ENCODE measurements at regions not wholly inside any gene's neighbourhood (a gene's known extent, or its start where the extent isn't known, plus 50 kb on each side); places are given as distances from the start of the nearest gene placed in this dataset.

DNA sequence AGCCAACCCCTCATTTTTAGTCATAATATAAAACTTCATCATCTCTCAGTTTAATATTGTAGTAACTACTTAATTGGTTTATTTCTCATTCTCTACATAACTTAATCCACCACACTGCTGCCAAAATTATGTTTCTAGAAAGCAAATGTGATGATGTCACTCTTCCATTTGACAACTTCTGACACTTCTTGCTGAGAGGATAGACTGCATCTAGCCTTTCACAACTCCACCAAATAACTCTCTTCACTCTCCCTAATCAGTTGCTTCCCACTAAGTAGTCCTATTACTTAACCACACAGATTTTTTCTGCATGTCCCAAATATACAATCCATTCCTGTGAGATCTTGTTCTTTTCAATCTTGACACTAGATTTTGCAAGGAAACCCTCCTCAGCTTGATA is 951.3 kb downstream of the EPHA7 start:
- Histone ChIP-seq H3K27me3 (ENCODE audit: control insufficient read depth, extremely low read depth, insufficient read depth, low read length) (no peaks in the 10 kb centered on the region), H2AFZ (ENCODE audit: control insufficient read depth, low read length) (no peak overlapping the region), H3K4me1 (ENCODE audit: control insufficient read depth, extremely low read depth, insufficient read depth, low read length) (no peaks in the 10 kb centered on the region), H3K27ac (ENCODE audit: control insufficient read depth, insufficient read depth, low read length) (no peak overlapping the region), H3K4me2 (ENCODE audit: control insufficient read depth, extremely low read depth, insufficient read depth, low read depth, low read length) (no peak overlapping the region), H3K9me3 (ENCODE audit: control insufficient read depth, low read depth, low read length) (no peaks in the 10 kb centered on the region), H3K36me3 (ENCODE audit: control insufficient read depth in 2 of 2, extremely low read depth in 1 of 2, insufficient read depth in 2 of 2, low read length in 2 of 2) (no peaks in the 10 kb centered on the region), H3K9me1 (ENCODE audit: control insufficient read depth, extremely low read depth, insufficient read depth, low read length) (no peaks in the 10 kb centered on the region), H3K79me2 (ENCODE audit: control insufficient read depth, insufficient read depth, low read length) (no peaks in the 10 kb centered on the region), H3K4me3 (ENCODE audit: control insufficient read depth in 2 of 3, extremely low read depth in 1 of 3, insufficient read depth in 2 of 3, low read depth in 1 of 3, low read length in 3 of 3) (no peak overlapping the region), H3K9ac (ENCODE audit: control insufficient read depth, extremely low read depth, insufficient read depth, low read length) (no peak overlapping the region), H4K20me1 (ENCODE audit: control insufficient read depth, extremely low read depth, insufficient read depth, low read length) (no peaks in the 10 kb centered on the region)
- dilution Hi-C loops (cut with MboI; ENCODE audit: extremely low pct_ligation_motif_present, low sequenced_read_pairs), result no loop called here
- no peak for TF ChIP-seq EZH2 (IDR thresholded peaks at IDR 0.05; ENCODE audit: low read length)
- TF ChIP-seq, protein P1, sequence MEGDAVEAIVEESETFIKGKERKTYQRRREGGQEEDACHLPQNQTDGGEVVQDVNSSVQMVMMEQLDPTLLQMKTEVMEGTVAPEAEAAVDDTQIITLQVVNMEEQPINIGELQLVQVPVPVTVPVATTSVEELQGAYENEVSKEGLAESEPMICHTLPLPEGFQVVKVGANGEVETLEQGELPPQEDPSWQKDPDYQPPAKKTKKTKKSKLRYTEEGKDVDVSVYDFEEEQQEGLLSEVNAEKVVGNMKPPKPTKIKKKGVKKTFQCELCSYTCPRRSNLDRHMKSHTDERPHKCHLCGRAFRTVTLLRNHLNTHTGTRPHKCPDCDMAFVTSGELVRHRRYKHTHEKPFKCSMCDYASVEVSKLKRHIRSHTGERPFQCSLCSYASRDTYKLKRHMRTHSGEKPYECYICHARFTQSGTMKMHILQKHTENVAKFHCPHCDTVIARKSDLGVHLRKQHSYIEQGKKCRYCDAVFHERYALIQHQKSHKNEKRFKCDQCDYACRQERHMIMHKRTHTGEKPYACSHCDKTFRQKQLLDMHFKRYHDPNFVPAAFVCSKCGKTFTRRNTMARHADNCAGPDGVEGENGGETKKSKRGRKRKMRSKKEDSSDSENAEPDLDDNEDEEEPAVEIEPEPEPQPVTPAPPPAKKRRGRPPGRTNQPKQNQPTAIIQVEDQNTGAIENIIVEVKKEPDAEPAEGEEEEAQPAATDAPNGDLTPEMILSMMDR (optimal IDR thresholded peaks at IDR 0.05 in 1 of 3, IDR thresholded peaks at IDR 0.05 in 1 of 3, conservative IDR thresholded peaks at IDR 0.05 in 1 of 3; ENCODE audit: extremely low read depth in 1 of 3, insufficient read depth in 2 of 3, low read length in 3 of 3), result no peak
- FAIRE-seq, result no peak
- DNase-seq (ENCODE audit: low read depth, low spot score), result no peak

DNA sequence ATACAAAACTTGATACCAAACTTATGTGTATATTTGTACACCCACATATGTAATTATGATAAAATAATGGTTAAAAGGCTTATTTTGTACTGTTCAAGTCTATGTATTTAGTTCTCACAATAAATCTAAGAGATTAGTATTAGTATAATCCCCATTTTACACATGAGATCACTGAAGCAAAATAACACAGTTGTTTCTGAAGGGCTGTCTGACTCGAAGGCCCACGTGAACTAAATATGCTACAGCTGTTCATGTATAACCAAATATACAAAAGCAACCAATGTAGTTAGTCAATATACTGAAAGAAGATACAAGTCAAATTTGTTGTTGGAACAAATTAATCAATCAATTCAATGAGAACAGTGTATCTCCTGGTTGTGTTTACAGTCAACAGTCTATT is 959.2 kb downstream of the EPHA7 start:
- H3K4me2 ChIP-seq (ENCODE audit: control insufficient read depth, extremely low read depth, insufficient read depth, low read depth, low read length), result no peak overlapping the region
- no peak overlapping the region for H3K4me3 ChIP-seq (ENCODE audit: control insufficient read depth in 2 of 3, extremely low read depth in 1 of 3, insufficient read depth in 2 of 3, low read depth in 1 of 3, low read length in 3 of 3)
- H3K9me3 ChIP-seq (ENCODE audit: control insufficient read depth, low read depth, low read length), result no peaks in the 10 kb centered on the region
- no peaks in the 10 kb centered on the region for H3K4me1 ChIP-seq (ENCODE audit: control insufficient read depth, extremely low read depth, insufficient read depth, low read length)
- TF ChIP-seq EZH2 (IDR thresholded peaks at IDR 0.05; ENCODE audit: low read length), result no peak
- TF ChIP-seq, protein P1 (optimal IDR thresholded peaks at IDR 0.05 in 1 of 3, IDR thresholded peaks at IDR 0.05 in 1 of 3, conservative IDR thresholded peaks at IDR 0.05 in 1 of 3; ENCODE audit: extremely low read depth in 1 of 3, insufficient read depth in 2 of 3, low read length in 3 of 3), result no peak
- H3K27me3 ChIP-seq (ENCODE audit: control insufficient read depth, extremely low read depth, insufficient read depth, low read length), result no peaks in the 10 kb centered on the region
- H3K9ac ChIP-seq (ENCODE audit: control insufficient read depth, extremely low read depth, insufficient read depth, low read length), result no peak overlapping the region
- no peak overlapping the region for H2AFZ ChIP-seq (ENCODE audit: control insufficient read depth, low read length)
- no peaks in the 10 kb centered on the region for H3K9me1 ChIP-seq (ENCODE audit: control insufficient read depth, extremely low read depth, insufficient read depth, low read length)
- H4K20me1 ChIP-seq (ENCODE audit: control insufficient read depth, extremely low read depth, insufficient read depth, low read length), result no peaks in the 10 kb centered on the region
- no peak overlapping the region for H3K27ac ChIP-seq (ENCODE audit: control insufficient read depth, insufficient read depth, low read length)
- no peaks in the 10 kb centered on the region for H3K36me3 ChIP-seq (ENCODE audit: control insufficient read depth in 2 of 2, extremely low read depth in 1 of 2, insufficient read depth in 2 of 2, low read length in 2 of 2)
- no peaks in the 10 kb centered on the region for H3K79me2 ChIP-seq (ENCODE audit: control insufficient read depth, insufficient read depth, low read length)
- FAIRE-seq (no peak), DNase-seq (ENCODE audit: low read depth, low spot score) (no peak)
- dilution Hi-C loops (cut with MboI; ENCODE audit: extremely low pct_ligation_motif_present, low sequenced_read_pairs), result no loop called here

Data from keratinocyte (primary cell).